Progenitor cell of endocrine pancreas (in vitro differentiated cells): ENCODE measurements at regions not wholly inside any gene's neighbourhood (a gene's known extent, or its start where the extent isn't known, plus 50 kb on each side); places are given as distances from the start of the nearest gene placed in this dataset.

Experiments used
- DNase-seq: peaks from one replicate; pipeline ENCODE4 v3.0.0; 2021; ENCODE audit warnings: low spot score; ENCODE audit not compliant: unreplicated experiment
- H3K27ac Mint-ChIP-seq: 2 replicates; pipeline ENCODE4 v1.8.0; 2021; ENCODE audit warnings: mild to moderate bottlenecking, moderate library complexity, mixed read lengths
- H3K27me3 Mint-ChIP-seq: 2 replicates; pipeline ENCODE4 v1.8.0; 2021; ENCODE audit warnings: mixed read lengths
- H3K36me3 Mint-ChIP-seq: 2 replicates; pipeline ENCODE4 v1.8.0; 2022; ENCODE audit warnings: mixed read lengths; ENCODE audit not compliant: insufficient read depth
- H3K4me1 Mint-ChIP-seq: 2 replicates; pipeline ENCODE4 v1.8.0; 2021; ENCODE audit warnings: low read depth, mixed read lengths
- H3K4me3 Mint-ChIP-seq: 2 replicates; pipeline ENCODE4 v1.8.0; 2021; ENCODE audit warnings: low read depth, mild to moderate bottlenecking, moderate library complexity, mixed read lengths
- H3K9me3 Mint-ChIP-seq: 2 replicates; pipeline ENCODE4 v1.8.0; 2021; ENCODE audit warnings: low read depth, mixed read lengths
- TF ChIP-seq, protein P1 (sequence below): fragments of 200-600 bp; sonication (generic); IDR thresholded peaks from one replicate; pipeline ENCODE4 v1.5.0; 2021; ENCODE audit warnings: antibody characterized with exemption, mild to moderate bottlenecking; ENCODE audit not compliant: unreplicated experiment

DNA sequence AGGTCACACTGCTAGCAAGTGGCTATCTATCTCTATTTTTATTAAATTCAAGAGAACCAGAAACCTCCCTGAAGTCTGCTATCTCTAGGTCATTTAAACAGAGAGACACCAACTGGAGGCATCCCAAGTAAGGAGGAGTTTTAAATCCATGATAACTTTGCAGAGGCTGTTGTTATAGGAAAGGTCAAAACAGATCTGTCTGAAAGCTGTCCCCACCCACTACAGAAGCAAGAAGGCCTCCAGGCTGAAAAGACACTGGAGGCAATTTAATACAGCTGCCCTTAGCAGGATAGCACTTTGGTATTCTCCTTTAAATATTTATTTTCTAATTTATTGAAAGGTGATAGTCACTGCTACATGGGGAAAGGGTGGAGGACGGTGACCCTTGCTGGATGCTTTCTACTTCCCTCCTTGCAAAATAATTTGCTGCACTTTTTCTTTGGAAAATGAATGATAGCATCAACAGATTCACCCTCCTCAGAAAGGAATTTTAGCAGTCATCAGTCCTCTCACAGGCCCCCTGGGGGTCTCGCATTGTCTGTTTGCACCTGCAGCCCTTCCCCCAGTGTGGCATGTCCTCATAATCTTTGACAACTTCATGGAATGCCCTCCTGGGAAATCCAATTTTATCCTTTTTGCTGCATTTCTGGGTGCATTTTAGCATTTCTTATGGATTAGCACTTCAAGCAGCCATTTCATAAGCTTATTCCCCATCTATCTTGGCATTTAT is 429.5 kb upstream of the TNP1 start:
- Mint-ChIP-seq H3K4me3 (peak overlapping the region; percentile 45), H3K9me3 (peaks cover 13% of the 10 kb centered on the region), H3K36me3 (peaks cover 6% of the 10 kb centered on the region), H3K4me1 (peaks cover 38% of the 10 kb centered on the region), H3K27ac (peak overlapping the region; percentile 90), H3K27me3 (no peaks in the 10 kb centered on the region)
- TF ChIP-seq, protein P1, sequence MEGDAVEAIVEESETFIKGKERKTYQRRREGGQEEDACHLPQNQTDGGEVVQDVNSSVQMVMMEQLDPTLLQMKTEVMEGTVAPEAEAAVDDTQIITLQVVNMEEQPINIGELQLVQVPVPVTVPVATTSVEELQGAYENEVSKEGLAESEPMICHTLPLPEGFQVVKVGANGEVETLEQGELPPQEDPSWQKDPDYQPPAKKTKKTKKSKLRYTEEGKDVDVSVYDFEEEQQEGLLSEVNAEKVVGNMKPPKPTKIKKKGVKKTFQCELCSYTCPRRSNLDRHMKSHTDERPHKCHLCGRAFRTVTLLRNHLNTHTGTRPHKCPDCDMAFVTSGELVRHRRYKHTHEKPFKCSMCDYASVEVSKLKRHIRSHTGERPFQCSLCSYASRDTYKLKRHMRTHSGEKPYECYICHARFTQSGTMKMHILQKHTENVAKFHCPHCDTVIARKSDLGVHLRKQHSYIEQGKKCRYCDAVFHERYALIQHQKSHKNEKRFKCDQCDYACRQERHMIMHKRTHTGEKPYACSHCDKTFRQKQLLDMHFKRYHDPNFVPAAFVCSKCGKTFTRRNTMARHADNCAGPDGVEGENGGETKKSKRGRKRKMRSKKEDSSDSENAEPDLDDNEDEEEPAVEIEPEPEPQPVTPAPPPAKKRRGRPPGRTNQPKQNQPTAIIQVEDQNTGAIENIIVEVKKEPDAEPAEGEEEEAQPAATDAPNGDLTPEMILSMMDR: no peak
- no peak for DNase-seq

- peaks cover 34% of the 10 kb centered on the region for H3K4me1 Mint-ChIP-seq
- no peak overlapping the region for H3K4me3 Mint-ChIP-seq
- TF ChIP-seq, protein P1: no peak
These were observed 428.7 kb upstream of the TNP1 start for GRCh38 chr2:217288472-217289063.

DNA sequence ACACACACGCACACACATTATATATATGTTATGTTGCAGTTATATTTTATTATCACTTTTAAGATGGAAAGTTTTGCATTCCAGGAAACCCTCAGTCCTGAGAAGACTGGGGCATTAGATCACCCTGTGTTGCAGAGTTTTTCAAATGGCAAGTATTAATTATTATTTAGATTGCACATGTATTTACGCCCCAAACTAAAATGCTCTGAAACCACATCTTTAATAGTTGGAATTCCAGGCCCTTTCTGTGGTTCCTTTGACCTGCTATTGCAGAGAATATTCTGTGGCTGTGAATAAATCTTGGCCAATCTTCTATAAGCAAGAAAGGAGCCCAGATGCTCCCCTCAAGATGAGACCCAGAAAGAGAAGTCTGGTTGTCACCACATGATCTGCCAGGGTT is 427.0 kb upstream of the TNP1 start:
- Mint-ChIP-seq H3K27ac (no peak overlapping the region), H3K4me1 (peaks cover 33% of the 10 kb centered on the region), H3K27me3 (no peaks in the 10 kb centered on the region), H3K4me3 (no peak overlapping the region), H3K36me3 (peaks cover 6% of the 10 kb centered on the region), H3K9me3 (peaks cover 13% of the 10 kb centered on the region)
- TF ChIP-seq, protein P1: no peak
- no peak for DNase-seq

More at GRCh38 chr2:217288472-217289063, 428.7 kb upstream of the TNP1 start:
- Mint-ChIP-seq H3K27ac (no peak overlapping the region), H3K36me3 (peaks cover 6% of the 10 kb centered on the region), H3K27me3 (no peaks in the 10 kb centered on the region), H3K9me3 (peaks cover 13% of the 10 kb centered on the region)
- no peak for DNase-seq

- TF ChIP-seq, protein P1: no peak
- Mint-ChIP-seq H3K9me3 (peaks cover 13% of the 10 kb centered on the region), H3K4me3 (no peak overlapping the region)
These were observed 426.1 kb upstream of the TNP1 start for GRCh38 chr2:217285926-217286325.

GRCh38 chr2:217283460-217283859 is 423.6 kb upstream of the TNP1 start:
- Mint-ChIP-seq H3K27me3 (no peaks in the 10 kb centered on the region), H3K4me1 (peaks cover 7% of the 10 kb centered on the region), H3K36me3 (peaks cover 6% of the 10 kb centered on the region), H3K27ac (no peak overlapping the region), H3K4me3 (no peak overlapping the region), H3K9me3 (peaks cover 10% of the 10 kb centered on the region)
- DNase-seq: no peak
- TF ChIP-seq, protein P1: no peak

More at GRCh38 chr2:217285926-217286325, 426.1 kb upstream of the TNP1 start:
- Mint-ChIP-seq H3K27me3 (no peaks in the 10 kb centered on the region), H3K36me3 (peaks cover 6% of the 10 kb centered on the region), H3K27ac (no peak overlapping the region), H3K4me1 (peaks cover 28% of the 10 kb centered on the region)
- no peak for DNase-seq
